Fibroblast of mammary gland (primary cell): ENCODE measurements at regions not wholly inside any gene's neighbourhood (a gene's known extent, or its start where the extent isn't known, plus 50 kb on each side); places are given as distances from the start of the nearest gene placed in this dataset.
A peak's percentile ranks its signal among the peaks of the same experiment; 100 is the strongest.
"Not testable (repeated sequence)": the region's sequence is repeated elsewhere in the genome, so short reads cannot be mapped to it uniquely, and the experiment has no call there.

Source experiments
- DNase-seq: peaks from one replicate; pipeline ENCODE4 v3.0.0-alpha.2; 2010; ENCODE audit warnings: low read depth
- H3K4me3 ChIP-seq: 2 replicates; pipeline ENCODE4 v1.5.1; 2011; ENCODE audit warnings: low read depth, mild to moderate bottlenecking, low read length, moderate library complexity; ENCODE audit not compliant: control insufficient read depth
- CTCF ChIP-seq: conservative IDR thresholded peaks from 2 replicates; pipeline ENCODE4 v1.5.1; 2011; ENCODE audit warnings: low read depth, low read length, inconsistent platforms; ENCODE audit not compliant: control insufficient read depth, insufficient read depth

DNA sequence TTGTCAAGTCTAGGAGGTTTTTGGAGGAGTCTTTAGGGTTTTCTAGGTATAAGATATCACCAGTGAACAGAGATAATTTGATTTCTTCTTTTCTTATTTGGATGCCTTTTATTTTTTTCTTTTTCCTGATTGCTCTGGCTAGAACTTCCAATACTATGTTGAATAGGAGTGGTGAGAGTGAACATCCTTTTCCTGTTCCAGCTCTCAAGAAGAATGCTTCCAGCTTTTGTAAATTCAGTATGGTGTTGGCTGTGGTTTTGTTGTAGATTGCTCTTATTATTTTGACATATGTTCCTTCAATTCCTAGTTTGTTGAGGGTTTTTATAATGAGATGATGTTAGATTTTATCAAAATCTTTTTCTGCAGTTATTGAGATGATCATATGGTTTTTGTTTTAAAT, 165.6 kb upstream of the WDFY3 start:
- DNase-seq = no peak
- no peak overlapping the region for H3K4me3 ChIP-seq
- no peak for TF ChIP-seq CTCF

DNA sequence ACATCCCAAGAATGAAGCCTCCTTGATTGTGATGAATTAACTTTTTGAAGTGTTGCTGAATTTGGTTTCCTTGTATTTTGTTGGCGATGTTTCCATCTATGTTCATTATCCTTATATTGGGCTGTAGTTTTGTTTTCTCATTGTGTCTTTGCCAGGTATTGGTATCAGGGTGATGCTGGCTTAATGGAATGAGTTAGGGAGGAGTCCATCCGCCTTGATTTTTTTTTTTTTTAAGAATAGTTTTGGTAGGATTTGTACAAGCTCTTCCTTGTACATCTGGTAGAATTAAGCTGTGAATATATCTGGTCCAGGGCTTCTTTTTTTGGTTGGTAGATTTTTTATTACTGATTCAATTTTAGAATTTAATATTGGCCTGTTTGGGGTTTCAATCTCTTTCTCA, 166.1 kb upstream of the WDFY3 start:
- TF ChIP-seq CTCF = no peak
- H3K4me3 ChIP-seq = no peak overlapping the region
- DNase-seq = no peak

DNA sequence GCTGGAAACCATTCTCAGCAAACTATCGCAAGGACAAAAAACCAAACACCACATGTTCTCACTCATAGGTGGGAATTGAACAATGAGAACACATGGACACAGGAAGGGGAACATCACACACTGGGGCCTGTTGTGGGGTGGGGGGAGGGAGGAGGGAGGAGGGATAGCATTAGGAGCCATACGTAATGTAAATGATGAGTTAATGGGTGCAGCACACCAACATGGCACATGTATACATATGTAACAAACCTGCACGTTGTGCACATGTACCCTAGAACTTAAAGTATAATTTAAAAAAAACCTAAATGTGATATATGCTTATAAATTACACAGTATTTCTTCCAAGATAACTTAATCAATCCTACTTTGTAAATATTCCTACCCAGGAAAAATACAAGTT, 173.3 kb upstream of the WDFY3 start:
- not testable (repeated sequence) for DNase-seq, H3K4me3 ChIP-seq

DNA sequence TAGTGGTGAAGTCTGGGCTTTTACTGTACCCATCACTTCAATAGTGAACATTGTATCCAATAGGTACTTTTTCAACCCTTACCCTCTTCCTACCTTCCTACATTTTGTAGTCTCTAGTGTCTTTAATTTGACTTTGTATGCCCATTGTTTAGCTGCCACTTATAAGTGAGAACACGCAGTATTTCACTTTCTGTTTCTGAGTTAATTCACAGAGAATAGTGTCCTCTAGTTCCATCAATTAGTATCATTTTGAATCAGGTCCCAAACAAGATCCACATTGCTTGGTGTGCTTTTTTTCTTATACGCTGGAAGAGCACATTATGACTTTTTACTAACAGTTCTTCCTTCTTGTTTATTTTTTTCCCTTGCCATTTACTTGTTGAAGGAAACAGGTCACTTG, 176.0 kb upstream of the WDFY3 start:
- DNase-seq = no peak
- TF ChIP-seq CTCF = no peak

GRCh38 chr4:85147481-85148076, 181.1 kb upstream of the WDFY3 start:
- peak; percentile 78 for DNase-seq
- no peak overlapping the region for H3K4me3 ChIP-seq
- TF ChIP-seq CTCF = peak; percentile 63

More for the DNA sequence above, 176.0 kb upstream of the WDFY3 start:
- H3K4me3 ChIP-seq = no peak overlapping the region

DNA sequence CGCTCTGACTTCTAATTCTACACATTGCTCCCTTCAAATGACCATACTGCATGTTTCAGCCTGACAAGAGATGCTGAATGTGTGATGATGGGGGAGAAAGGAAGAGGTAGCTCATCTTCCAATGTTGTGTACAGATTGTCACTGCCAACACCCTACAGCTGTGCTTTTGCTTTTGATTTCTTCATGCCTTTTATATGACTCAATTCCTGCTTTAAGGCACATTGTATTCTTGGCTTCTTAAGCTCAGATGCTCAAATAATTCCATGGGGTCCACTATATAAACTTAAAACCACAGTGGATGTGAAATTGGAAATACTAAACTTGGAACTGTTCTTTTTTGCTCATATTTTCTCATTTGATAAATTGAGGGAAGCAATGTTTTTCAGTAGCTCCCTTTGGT, 183.2 kb upstream of the WDFY3 start:
- H3K4me3 ChIP-seq = no peak overlapping the region
- no peak for TF ChIP-seq CTCF
- DNase-seq = peak; percentile 88

DNA sequence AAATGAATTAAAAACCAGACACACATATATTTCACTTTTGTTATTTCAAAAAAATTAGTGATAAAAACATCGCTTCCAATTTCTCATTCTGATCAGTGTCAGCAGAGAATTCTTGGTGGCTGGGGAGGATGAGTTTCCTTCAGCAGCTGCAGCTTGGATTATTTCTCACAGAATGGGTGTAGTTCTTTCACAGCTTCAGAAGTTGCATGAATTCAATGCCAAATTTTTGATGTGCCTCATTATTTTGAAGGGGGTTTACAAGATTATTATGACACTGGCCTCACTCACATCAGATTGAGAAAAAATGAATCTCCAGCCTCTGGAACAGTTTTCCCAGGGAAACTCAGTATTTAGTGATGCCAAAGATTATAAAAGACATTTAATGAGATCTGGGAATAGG, 184.9 kb upstream of the WDFY3 start:
- no peak overlapping the region for H3K4me3 ChIP-seq
- TF ChIP-seq CTCF = no peak
- DNase-seq = no peak
